IMR-90 (cell line): ENCODE measurements at regions not wholly inside any gene's neighbourhood (a gene's known extent, or its start where the extent isn't known, plus 50 kb on each side); places are given as distances from the start of the nearest gene placed in this dataset.

Experiments
- ATAC-seq: fragments of 200-7000 bp; cut with Tn5 transposase; 2 replicates; pipeline ENCODE4 v1.9.1; 2020; ENCODE audit warnings: low read depth, mild to moderate bottlenecking, moderate library complexity
- BruUV-seq: library from RNA; stranded (reverse); fragments of 400-500 nt; replicated peaks from 2 replicates; lab custom pipeline; 2021; lab: Mats Ljungman, UMichigan
- CTCF ChIA-PET: fragments of 300-600 bp; formaldehyde crosslinking; extraction: SDS; loops from one replicate; lab custom pipeline; 2021; ENCODE audit warnings: antibody characterized with exemption; lab: Yijun Ruan, JAX
- POLR2A ChIA-PET: fragments of 300-600 bp; sonication (Branson Sonifier 250); formaldehyde crosslinking; loops from one replicate; lab custom pipeline; 2022; ENCODE audit warnings: antibody characterized with exemption; ENCODE audit not compliant: unreplicated experiment; lab: Charles Lee
- DNase-seq: peaks from one replicate; pipeline ENCODE4 v3.0.0; 2013
- H2AFZ ChIP-seq: replicated peaks from 2 replicates; pipeline ENCODE3; 2013; ENCODE audit warnings: low read length, mild to moderate bottlenecking; ENCODE audit not compliant: poor library complexity
- H2AK5ac ChIP-seq: 2 replicates; pipeline ENCODE4 v1.6.1; 2013; ENCODE audit warnings: low read depth, low read length, inconsistent platforms
- H2AK9ac ChIP-seq: replicated peaks from 2 replicates; pipeline ENCODE3; 2013; ENCODE audit warnings: mild to moderate bottlenecking, low read depth, low read length, moderate library complexity; ENCODE audit not compliant: poor library complexity
- H2BK120ac ChIP-seq: 2 replicates; pipeline ENCODE4 v1.6.1; 2013; ENCODE audit warnings: low read depth, low read length, inconsistent platforms
- H2BK15ac ChIP-seq: 3 replicates; pipeline ENCODE4 v1.6.1; 2013; ENCODE audit warnings: low read depth, low read length, inconsistent platforms
- H2BK20ac ChIP-seq: 2 replicates; pipeline ENCODE4 v1.6.1; 2013; ENCODE audit warnings: low read depth, mild to moderate bottlenecking, inconsistent platforms, low read length, moderate library complexity
- H2BK5ac ChIP-seq: 2 replicates; pipeline ENCODE4 v1.6.1; 2013; ENCODE audit warnings: mild to moderate bottlenecking, low read depth, low read length, inconsistent platforms; ENCODE audit not compliant: poor library complexity, severe bottlenecking
- H3K14ac ChIP-seq: replicated peaks from 2 replicates; pipeline ENCODE4 v1.6.1; 2013; ENCODE audit warnings: low read depth, low read length, inconsistent platforms
- H3K18ac ChIP-seq: 2 replicates; pipeline ENCODE4 v1.6.1; 2013; ENCODE audit warnings: low read depth, low read length, control low read depth
- H3K23ac ChIP-seq: 2 replicates; pipeline ENCODE4 v1.6.1; 2013; ENCODE audit warnings: low read depth, low read length, inconsistent platforms
- H3K27ac ChIP-seq: 2 replicates; pipeline ENCODE4 v1.5.1; 2013; ENCODE audit warnings: mild to moderate bottlenecking, control low read depth, low read length; ENCODE audit not compliant: insufficient read depth
- H3K27me3 ChIP-seq: 2 replicates; pipeline ENCODE4 v1.6.1; 2013; ENCODE audit warnings: low read length; ENCODE audit not compliant: control insufficient read depth, insufficient read depth
- H3K36me3 ChIP-seq: 2 replicates; pipeline ENCODE4 v1.6.1; 2013; ENCODE audit warnings: low read length, mixed read lengths; ENCODE audit not compliant: control insufficient read depth, insufficient read depth
- H3K4ac ChIP-seq: 2 replicates; pipeline ENCODE4 v1.6.1; 2013; ENCODE audit warnings: low read depth, low read length, inconsistent platforms
- H3K4me1 ChIP-seq: 2 replicates; pipeline ENCODE4 v1.6.1; 2013; ENCODE audit warnings: low read length, mixed read lengths; ENCODE audit not compliant: control insufficient read depth, insufficient read depth
- H3K4me2 ChIP-seq: 2 replicates; pipeline ENCODE4 v1.6.1; 2013; ENCODE audit warnings: low read depth, mild to moderate bottlenecking, control low read depth, low read length, moderate library complexity
- H3K4me3 ChIP-seq: 2 replicates; pipeline ENCODE4 v1.5.1; 2013; ENCODE audit warnings: low read depth, mild to moderate bottlenecking, control low read depth, low read length, moderate library complexity; ENCODE audit not compliant: insufficient read depth
- H3K56ac ChIP-seq: 2 replicates; pipeline ENCODE4 v1.6.1; 2013; ENCODE audit warnings: low read length, inconsistent platforms; ENCODE audit not compliant: insufficient read depth; ENCODE audit errors: extremely low read depth
- H3K79me1 ChIP-seq, 2 experiments: 2 replicates each; pipeline ENCODE4 v1.6.1; 2013; ENCODE audit warnings: low read length in 2 of 2, inconsistent platforms in 1 of 2, low read depth in 1 of 2
- H3K9ac ChIP-seq: 2 replicates; pipeline ENCODE4 v1.6.1; 2013; ENCODE audit warnings: low read depth, low read length, control low read depth
- H3K9me1 ChIP-seq: 2 replicates; pipeline ENCODE4 v1.6.1; 2013; ENCODE audit warnings: low read length, inconsistent platforms; ENCODE audit not compliant: insufficient read depth
- H3K9me3 ChIP-seq: 2 replicates; pipeline ENCODE4 v1.6.1; 2013; ENCODE audit warnings: low read length; ENCODE audit not compliant: control insufficient read depth, insufficient read depth
- H4K20me1 ChIP-seq: 2 replicates; pipeline ENCODE4 v1.6.1; 2013; ENCODE audit warnings: low read length, inconsistent platforms; ENCODE audit not compliant: insufficient read depth
- H4K5ac ChIP-seq: 2 replicates; pipeline ENCODE4 v1.6.1; 2013; ENCODE audit warnings: mild to moderate bottlenecking, low read depth, low read length, control low read depth
- H4K8ac ChIP-seq, 2 experiments: 2 replicates each; pipeline ENCODE4 v1.6.1; 2013; ENCODE audit warnings: low read depth in 2 of 2, low read length in 2 of 2, control low read depth in 1 of 2, inconsistent platforms in 1 of 2
- H4K91ac ChIP-seq: 2 replicates; pipeline ENCODE4 v1.6.1; 2013; ENCODE audit warnings: low read depth, low read length, inconsistent platforms; ENCODE audit not compliant: insufficient read depth
- BHLHE40 ChIP-seq: fragments of 150-350 bp; IDR thresholded peaks from 2 replicates; pipeline ENCODE4 v1.6.1; 2016; ENCODE audit warnings: mild to moderate bottlenecking, low read depth, low read length
- CEBPB ChIP-seq: IDR thresholded peaks from 2 replicates; pipeline ENCODE4 v1.6.1; 2012; ENCODE audit warnings: low read depth, low read length, improper control_type of control experiment
- MAZ ChIP-seq: IDR thresholded peaks from 2 replicates; pipeline ENCODE4 v1.6.1; 2012; ENCODE audit warnings: low read depth, mild to moderate bottlenecking, low read length, improper control_type of control experiment, moderate library complexity, borderline replicate concordance
- POLR2A ChIP-seq: IDR thresholded peaks from 2 replicates; pipeline ENCODE4 v1.6.1; 2012; ENCODE audit warnings: mild to moderate bottlenecking, low read depth, low read length
- RAD21 ChIP-seq: IDR thresholded peaks from 2 replicates; pipeline ENCODE4 v1.6.1; 2012; ENCODE audit warnings: low read length, improper control_type of control experiment
- WGBS, 2 experiments: methylation state at CpG; one replicate each; pipeline versions ENCODE4 v1.1.5 to v1.1.7; 2013; ENCODE audit warnings: missing lambda C conversion rate in 2 of 2; ENCODE audit not compliant: insufficient read length in 1 of 2; ENCODE audit errors: extremely low coverage in 2 of 2; 5-methylcytosine and 5-hydroxymethylcytosine counted together
- dilution Hi-C: fragments of 300-500 bp; cut with HindIII; formaldehyde crosslinking; loops from one replicate; pipeline ENCODE4 v1.14.3; 2018; ENCODE audit warnings: low sequenced_read_pairs; ENCODE audit not compliant: unreplicated experiment
- in situ Hi-C: fragments of 300-500 bp; cut with MboI; formaldehyde crosslinking; loops from 3 replicates; pipeline ENCODE4 v1.14.3; 2019; ENCODE audit warnings: low sequenced_read_pairs, inconsistent platforms, mixed read lengths
- intact Hi-C: fragments of 100-400 bp; cut with micrococcal nuclease; formaldehyde crosslinking; loops from 2 replicates; pipeline ENCODE4 v1.10.0; 2022
- TF ChIP-seq, protein P1 (sequence below): fragments of 150-350 bp; IDR thresholded peaks from 2 replicates; pipeline ENCODE4 v1.6.1; 2016; ENCODE audit warnings: low read depth, mild to moderate bottlenecking, low read length, moderate library complexity, borderline replicate concordance
- TF ChIP-seq, protein P2 (sequence below): fragments of 150-350 bp; IDR thresholded peaks from 2 replicates; pipeline ENCODE4 v1.6.1; 2017; ENCODE audit warnings: mild to moderate bottlenecking, antibody characterized with exemption, low read length, low read depth

GRCh38 chr1:17903386-17903785 is 148.3 kb downstream of the ACTL8 start:
- no TSS peak for BruUV-seq
- in situ Hi-C loops = no loop called here

More at GRCh38 chr1:17903386-17903785, 148.3 kb downstream of the ACTL8 start:
- Histone ChIP-seq H2BK20ac (no peak overlapping the region), H4K20me1 (no peaks in the 10 kb centered on the region), H3K27ac (no peak overlapping the region), H3K79me1 (no peaks in the 10 kb centered on the region), H3K4me3 (no peak overlapping the region), H3K23ac (no peak overlapping the region), H3K36me3 (no peaks in the 10 kb centered on the region), H3K4me2 (no peak overlapping the region), H3K9me3 (peaks cover 2% of the 10 kb centered on the region; the same call in 1 of the 2 replicates), H3K56ac (no peak overlapping the region), H2AK9ac (no peak overlapping the region), H3K9me1 (no peaks in the 10 kb centered on the region), H3K4ac (no peak overlapping the region), H4K91ac (no peak overlapping the region), H2AK5ac (no peak overlapping the region), H3K14ac (no peak overlapping the region), H4K5ac (no peak overlapping the region), H2AFZ (no peak overlapping the region), H2BK120ac (no peak overlapping the region), H4K8ac (no peak overlapping the region), H3K18ac (no peak overlapping the region), H3K9ac (no peak overlapping the region), H2BK15ac (no peak overlapping the region), H2BK5ac (no peak overlapping the region), H3K27me3 (peaks cover 8% of the 10 kb centered on the region), H3K4me1 (no peaks in the 10 kb centered on the region)
- ATAC-seq = no peak
- POLR2A ChIA-PET = no interaction called here
- TF ChIP-seq POLR2A = no peak
- no peak for TF ChIP-seq BHLHE40
- no peak for TF ChIP-seq MAZ
- peak; percentile 69 for TF ChIP-seq CEBPB
- TF ChIP-seq RAD21 = no peak
- TF ChIP-seq, protein P1, sequence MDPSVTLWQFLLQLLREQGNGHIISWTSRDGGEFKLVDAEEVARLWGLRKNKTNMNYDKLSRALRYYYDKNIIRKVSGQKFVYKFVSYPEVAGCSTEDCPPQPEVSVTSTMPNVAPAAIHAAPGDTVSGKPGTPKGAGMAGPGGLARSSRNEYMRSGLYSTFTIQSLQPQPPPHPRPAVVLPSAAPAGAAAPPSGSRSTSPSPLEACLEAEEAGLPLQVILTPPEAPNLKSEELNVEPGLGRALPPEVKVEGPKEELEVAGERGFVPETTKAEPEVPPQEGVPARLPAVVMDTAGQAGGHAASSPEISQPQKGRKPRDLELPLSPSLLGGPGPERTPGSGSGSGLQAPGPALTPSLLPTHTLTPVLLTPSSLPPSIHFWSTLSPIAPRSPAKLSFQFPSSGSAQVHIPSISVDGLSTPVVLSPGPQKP = no peak
- TF ChIP-seq, protein P2, sequence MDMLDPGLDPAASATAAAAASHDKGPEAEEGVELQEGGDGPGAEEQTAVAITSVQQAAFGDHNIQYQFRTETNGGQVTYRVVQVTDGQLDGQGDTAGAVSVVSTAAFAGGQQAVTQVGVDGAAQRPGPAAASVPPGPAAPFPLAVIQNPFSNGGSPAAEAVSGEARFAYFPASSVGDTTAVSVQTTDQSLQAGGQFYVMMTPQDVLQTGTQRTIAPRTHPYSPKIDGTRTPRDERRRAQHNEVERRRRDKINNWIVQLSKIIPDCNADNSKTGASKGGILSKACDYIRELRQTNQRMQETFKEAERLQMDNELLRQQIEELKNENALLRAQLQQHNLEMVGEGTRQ = peak; percentile 18; the same call in 1 of the 2 replicates
- dilution Hi-C loops (no loop called here), intact Hi-C loops (no loop called here)
- WGBS, 2 experiments = 75% methylated on average over 1 of the region's 5 CpGs; no CpG with 5 or more reads in 1 of the 2 experiments
- CTCF ChIA-PET = no interaction called here
- no peak for DNase-seq
